ENCODE measurements at regions not wholly inside any gene's neighbourhood (a gene's known extent, or its start where the extent isn't known, plus 50 kb on each side); places are given as distances from the start of the nearest gene placed in this dataset.
"Not testable (repeated sequence)": the region's sequence is repeated elsewhere in the genome, so short reads cannot be mapped to it uniquely, and the experiment has no call there.

DNA sequence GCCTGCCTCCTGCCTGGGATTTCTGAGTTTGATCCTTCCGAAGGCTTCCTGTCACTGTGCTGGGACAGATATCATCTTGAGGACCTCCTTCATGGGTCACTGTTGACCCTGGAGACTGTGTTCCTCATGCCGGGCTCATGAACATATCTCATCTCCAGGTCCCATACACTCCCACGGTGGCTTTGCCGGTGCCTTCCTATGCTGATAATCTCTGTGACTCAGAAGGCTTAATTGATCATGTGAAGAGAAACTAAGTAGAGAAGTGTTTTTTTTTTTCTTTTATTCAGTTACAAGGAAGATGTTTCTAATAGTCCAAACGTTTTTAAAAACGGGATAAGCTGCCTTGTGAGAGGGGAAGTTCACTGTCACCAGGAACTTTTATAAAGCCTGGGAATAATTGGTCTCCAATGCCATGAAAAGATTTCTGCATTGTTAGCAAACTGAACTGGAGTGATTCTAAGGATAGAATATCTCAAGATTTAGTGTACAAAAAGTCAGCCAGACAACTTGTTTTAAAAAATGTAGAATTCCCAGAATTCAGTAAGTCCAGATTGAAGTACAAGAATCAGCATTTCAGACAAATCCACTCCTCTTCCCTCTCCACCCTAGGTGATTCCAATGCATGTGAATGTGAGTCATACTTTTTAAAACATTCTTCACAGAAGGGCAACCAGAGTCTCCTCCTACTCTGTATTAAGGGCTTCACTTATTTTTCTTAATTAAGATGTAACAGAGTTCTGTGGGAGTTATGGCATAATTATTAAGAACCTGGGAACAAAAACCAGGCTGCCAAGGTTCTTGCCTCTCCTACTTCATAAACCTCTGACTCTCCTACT lies 139.8 kb upstream of the LGR5 start:
- no peak for DNase-seq

DNA sequence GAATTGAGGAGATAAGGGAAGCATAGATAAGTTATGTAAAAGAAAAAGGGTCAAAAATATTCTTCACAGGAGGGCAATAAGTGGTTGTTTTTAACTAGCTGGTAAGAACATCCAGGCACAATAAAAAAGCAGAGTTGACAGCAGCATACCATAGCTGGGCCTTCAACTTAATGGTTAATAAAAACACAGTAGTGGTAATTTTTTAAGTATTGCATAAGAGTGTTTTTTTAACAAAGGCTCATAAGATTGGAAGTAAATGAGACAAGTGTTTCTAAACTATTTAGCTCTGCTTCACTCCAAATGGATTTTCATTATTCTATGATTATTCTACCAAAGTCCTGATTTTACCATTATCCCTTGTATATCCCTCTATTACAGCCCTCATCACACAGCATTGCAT lies 140.1 kb upstream of the TSPAN8 start:
- DNase-seq = no peak

DNA sequence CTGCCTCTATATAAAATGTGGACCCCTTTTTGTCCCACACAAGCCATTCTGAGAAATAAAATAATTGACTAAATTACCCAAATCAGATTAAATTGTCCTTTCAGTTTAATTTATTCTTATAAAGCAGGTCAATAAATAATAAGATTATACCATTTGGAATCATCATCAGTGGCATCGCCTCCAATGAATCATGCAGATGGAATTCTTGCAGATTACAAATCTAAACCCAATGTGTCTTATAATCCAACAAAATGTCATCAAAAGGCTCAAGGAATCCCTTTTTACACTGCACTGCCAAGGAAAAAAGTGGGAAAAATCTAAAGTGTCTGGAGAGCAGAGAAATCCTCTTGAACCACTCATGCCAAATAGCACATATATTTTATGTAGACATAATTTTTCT lies 138.2 kb upstream of the TSPAN8 start:
- no peak for DNase-seq

DNA sequence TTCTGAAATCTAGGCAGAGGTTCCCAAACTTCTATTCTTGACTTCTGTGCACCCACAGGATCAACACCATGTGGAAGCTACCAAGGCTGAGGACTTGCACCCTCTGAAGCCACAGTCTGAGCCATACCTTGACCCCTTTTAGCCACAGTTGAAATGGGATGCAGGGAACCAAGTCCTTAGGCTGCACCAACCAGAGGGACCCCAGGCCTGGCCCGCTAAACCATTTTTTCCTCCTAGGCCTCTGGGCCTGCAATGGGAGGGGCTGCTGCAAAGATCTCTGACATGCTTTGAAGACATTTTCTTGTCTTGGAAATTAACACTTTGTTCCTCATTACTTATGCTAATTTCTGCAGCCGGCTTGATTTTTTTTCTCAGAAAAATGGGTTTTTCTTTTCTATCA lies 133.9 kb upstream of the TSPAN8 start:
- DNase-seq = no peak

DNA sequence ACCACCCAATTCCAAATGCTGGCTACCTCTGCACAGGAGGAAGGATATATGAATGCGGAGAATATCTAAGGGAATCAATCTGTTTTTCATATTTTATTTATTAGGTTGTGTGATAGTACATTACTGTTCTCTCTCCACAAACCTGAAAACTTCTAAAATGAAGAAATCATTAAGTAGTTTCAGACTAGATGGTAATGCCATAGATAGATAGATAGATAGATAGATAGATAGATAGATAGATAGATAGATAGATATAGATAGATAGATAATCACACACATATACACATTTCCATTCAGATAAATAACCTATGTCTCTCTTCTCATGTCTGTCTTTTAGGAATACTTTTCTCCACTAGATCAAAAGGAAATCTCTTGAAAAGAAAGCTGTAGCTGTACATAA lies 126.1 kb upstream of the TSPAN8 start:
- no peak for DNase-seq

DNA sequence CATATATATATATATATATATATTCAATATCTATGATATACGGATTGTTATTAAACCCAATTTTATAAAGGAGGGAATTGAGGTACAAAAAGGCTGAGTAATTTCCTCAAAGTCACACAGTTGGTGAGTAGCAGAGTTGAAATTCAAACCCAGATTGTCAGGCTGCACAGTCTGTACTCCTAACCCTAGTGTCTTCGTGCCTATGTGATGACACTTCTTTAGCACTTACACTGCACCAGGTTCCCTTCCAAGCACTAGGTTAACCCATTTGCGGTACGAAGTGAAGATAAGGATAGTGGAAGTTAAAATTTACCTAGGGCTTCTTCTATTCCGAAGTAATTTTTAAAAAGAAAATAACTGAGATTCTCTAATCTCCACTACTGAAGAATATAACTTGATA lies 125.1 kb upstream of the TSPAN8 start:
- DNase-seq = no peak

DNA sequence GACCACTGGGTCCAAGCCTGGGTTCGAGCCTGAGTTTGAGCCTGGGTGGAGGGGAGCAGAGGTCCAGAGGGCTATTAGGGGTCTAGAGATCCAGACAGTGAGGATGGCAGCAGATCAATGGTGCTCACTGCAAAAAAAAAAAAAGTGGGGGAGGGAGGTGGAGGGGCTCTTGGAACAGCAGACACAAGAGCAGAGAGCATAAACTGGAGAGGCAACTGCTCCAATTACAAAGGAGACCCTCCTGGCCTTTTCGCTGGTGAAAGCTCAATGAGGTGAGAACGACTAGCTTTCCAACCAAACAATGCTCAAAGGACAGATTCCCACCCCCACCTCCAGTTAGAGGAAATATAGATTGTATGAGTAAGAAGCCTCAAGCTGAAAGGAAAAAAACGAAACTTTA lies 124.2 kb upstream of the TSPAN8 start:
- no peak for DNase-seq

DNA sequence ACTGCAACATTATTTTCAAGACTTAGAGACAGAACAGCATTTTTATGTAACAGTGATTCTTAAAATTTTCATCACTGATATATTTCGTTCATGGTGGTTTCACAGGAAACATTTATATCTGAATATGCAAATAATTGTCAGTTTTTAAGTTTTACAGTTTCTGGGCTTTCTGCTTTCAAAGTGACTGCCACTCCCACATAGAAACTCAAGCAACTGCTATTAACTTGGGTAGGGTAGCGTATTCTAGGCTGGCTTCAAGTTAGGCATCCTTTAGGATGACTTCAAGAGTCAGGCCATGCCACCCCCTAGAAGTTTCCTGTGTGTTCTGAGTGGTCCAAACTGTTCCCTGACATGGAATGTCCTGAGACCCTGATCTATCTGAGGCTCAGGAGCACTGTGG lies 123.6 kb upstream of the TSPAN8 start:
- DNase-seq = no peak

DNA sequence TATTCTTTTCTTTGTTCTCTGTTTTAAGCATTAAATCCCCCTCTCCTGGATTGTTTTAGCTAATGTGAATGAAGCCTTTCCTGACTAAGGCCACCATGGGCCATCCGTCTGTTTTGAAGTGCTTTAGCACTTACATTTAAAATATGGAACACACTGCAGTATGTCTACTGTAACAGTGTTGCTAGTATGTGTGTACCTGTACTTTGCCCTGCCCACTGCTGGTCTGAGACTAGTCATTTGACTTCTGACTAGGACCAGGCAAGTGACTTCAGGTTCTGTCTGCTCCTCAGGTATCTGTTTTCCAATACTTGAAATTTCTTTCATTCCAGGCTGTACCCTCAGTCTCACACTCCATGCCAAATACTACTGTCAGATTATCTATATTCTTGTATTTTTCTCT lies 120.1 kb upstream of the TSPAN8 start:
- DNase-seq = no peak

DNA sequence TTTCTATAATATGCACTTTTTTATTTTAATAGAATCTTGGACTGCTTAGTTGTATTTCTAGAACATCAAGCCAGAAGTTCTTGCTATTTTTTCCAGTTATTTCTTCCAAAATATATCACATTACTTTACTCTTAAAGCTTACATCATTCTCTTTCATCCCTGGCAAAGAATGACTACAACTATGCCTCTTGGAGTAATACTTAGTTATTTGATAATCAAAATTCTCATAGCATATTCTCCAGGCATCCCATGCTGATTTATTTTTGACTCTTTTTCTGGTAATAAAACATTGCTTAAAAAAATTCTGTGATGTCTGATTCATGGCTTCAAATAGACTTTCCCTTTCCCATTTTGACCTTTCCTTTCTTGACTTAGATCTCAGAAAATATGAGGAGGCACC lies 118.7 kb upstream of the TSPAN8 start:
- DNase-seq = no peak

DNA sequence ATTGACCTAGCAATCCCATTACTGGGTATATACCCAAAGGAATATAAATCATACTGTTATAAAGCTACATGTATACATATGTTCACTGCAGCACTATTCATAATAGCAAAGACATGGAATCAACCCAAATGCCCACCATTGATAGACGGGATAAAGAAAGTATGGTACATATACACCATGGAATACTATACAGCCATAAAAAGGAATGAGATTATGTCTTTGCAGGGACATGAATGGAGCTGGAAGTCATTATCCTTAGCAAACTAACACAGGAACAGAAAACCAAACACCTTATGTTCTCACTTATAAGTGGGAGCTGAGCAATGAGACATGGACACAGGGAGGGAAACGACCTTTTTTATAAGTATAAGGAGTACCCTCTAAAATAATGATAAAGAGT lies 113.0 kb upstream of the TSPAN8 start:
- DNase-seq = not testable (repeated sequence)

DNA sequence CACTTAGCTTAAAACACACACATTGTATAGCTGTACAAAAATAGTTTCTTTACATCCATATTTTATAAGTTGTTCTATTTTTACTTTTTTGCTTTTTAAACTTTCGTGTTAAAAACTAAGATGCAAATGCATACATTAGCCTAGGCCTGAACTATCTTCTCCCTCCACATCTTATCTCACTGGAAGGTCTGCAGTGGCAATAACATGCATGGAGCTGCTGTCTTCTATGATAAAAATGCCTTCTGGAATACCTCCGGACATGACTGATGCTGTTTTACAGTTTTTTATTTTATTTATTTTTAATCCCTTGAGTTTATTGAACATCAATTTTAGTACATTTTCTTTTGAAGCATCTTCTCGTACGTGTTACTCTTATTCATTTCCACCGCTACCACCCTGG lies 112.3 kb upstream of the TSPAN8 start:
- DNase-seq = no peak

DNA sequence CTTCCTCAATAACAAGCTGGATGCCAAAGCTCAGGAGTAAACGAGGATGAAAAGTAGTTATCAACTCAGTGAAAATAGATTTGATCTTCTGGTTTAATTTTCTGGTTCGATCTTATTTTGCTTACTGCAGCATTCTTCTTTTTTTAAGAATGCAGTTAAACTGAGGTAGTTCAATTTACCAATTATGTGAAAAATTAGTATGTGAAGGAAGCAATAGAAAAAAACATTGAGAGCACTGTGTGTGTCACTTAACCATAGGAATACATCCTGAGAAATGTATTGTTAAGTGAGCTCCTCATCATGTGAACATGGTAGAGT lies 111.4 kb upstream of the TSPAN8 start:
- no peak for DNase-seq

DNA sequence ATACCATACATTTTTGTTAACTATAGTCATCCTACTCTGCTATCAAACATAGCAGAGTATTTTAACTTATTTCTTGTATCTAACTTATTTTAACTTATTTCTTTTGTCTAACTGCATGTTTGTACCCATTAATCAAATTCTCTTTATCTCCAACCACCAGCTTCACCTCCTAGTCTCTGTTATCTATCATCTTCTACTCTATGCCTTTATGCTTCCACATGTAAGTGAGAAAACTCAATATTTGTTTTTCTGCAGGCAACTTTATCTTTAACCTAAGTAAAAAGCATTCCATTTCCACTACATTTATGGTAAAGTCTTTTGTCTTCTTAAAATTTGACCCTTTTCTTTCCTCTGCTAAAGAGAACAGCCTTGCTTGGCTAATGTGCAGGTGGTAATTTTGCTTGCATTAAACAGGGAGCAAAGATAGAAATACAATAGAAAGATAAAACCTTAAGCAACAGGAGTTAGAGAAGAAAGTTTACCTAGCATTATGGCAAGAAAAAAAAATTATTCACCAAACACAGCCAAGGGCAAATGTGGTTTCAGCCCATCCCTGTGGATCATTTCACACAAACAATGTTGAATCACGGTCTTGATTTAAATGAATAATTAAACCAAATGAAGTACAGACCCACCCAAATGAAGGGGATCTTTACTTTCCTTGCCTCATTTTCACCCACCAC lies 110.9 kb upstream of the TSPAN8 start:
- no peak for DNase-seq

DNA sequence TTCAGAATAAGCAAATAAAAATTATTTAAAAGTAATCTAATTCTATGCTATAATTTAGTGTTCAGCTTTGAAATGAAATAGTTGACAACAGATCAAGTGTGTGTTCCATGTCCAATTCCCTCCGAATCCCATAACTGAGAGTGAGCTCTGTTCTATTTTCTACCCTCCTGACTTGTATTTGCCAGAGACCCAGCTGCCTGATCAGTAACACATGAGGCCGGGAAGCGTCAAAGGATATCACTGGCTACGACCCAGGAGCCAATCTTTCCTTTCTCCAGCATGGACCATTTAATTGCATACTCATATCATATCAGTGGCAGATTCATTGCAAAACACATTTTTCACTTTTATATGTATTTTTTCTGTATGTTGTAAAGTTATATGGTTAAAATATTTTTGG lies 108.8 kb upstream of the TSPAN8 start:
- no peak for DNase-seq

DNA sequence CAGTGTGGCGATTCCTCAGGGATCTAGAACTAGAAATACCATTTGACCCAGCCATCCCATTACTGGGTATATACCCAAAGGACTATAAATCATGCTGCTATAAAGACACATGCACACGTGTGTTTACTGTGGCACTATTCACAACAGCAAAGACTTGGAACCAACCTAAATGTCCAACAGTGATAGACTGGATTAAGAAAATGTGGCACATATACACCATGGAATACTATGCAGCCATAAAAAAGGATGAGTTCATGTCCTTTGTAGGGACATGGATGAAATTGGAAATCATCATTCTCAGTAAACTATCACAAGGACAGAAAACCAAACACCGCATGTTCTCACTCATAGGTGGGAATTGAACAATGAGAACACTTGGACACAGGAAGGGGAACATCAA lies 107.9 kb upstream of the TSPAN8 start:
- not testable (repeated sequence) for DNase-seq

DNA sequence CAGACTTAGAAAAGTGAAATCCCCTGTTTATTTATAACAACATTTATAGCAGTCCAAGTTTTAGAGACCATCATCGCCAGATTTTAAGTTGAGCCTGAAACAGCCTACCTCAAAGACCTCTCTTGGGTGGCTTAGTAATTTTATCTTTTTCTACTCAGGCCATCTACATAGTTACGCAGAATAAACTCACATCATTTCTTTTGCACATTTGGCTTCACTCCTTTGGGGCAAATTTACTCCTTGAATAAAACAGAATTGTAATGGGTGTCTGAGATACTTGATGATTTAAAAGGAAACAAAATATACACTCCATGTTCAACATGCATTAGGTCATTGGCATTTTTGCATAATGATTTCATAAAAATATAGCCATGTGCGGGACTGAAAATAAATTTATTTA lies 104.7 kb upstream of the TSPAN8 start:
- DNase-seq = no peak

DNA sequence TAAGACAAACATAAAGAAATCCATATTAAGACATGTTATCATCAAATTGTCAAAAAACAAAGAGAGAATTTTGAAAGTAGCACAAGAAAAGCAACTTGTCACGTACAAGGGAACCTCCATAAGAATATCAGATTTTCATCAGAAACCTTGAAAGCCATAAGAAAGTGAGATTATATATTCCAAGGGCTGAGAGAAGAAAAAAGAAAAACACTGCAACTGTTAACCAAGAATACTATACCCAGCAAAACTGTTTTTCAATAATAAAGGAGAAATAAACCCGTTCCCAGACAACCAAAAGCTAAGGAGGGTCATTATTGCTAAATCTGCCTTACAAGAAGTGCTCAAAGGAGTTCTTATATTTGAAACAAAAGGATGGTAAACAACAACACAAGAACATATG lies 94.7 kb upstream of the TSPAN8 start:
- DNase-seq = no peak

DNA sequence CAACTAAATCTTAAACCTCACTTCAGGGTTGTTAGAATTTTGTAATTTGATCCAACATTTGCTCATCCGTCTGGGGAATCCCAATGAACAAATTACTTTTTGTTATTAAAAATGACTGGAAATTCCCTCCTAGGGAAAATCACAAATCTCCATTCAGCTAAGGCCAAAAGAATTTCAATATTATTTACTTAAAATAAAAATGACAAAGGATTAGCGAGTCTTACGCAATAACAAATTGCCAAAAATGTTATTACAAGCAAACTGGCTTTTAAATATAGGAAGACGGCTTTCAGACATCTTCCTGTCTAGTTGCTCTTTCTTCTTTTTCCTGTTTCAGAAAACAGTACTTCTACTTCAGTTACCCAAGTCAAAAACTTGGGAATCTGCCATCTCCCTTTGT lies 92.4 kb upstream of the TSPAN8 start:
- no peak for DNase-seq

DNA sequence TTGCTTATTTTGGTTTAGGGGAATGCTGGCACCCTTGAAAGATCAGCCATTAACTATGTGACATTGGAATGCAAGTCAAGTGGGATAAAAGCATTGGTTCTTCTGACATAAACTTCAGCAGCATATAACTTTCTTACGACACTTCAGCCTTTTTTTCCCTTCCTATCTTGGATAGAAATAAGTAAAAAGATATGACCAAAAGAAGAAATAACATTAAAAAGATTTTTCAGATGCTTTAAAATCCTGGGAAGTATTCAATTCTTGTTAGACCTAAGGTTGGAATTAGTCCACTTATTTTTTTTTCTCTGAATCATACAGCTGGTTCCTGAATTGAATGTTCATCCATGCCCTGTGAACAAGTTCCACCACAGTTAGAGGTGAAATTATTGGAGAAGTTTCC lies 85.6 kb upstream of the TSPAN8 start:
- DNase-seq = no peak

DNA sequence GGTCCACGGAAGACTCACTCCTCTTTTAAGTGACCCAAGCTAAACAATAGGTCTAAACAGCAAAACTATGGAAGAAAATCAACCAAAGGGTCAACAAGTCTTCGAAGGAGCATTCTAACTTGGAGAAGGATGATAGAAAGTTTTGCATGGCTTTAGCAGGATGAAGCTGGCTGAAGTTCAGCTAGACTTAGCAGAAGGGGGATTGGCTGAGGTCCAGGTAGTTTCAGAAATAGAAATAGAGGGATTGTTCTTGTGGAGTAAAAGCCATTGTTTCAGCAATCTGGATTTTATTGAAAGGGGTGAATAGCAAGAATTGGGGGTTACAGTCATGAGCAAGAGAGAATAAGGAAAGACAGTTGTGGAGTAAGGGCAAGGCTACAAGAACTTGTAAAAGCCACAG lies 84.7 kb upstream of the TSPAN8 start:
- no peak for DNase-seq

DNA sequence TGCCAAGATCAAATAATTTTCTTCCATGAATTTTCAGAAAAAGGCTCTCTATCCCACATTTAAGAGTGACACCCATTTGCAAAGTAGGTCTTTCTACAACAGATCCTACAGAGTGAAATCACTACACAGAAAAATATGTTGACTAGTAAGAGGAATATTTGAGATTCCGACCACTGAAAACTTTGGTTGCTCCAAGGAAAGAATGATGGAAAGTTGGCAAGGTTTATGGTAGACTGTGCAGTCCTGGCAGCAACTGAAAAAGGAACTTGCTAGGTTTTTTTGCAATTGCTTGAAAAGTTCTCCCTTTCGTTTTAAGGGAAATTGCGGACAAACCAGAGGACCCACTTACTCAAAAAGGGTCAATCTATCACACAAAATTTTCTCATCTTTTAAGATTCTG lies 83.1 kb upstream of the TSPAN8 start:
- DNase-seq = no peak

DNA sequence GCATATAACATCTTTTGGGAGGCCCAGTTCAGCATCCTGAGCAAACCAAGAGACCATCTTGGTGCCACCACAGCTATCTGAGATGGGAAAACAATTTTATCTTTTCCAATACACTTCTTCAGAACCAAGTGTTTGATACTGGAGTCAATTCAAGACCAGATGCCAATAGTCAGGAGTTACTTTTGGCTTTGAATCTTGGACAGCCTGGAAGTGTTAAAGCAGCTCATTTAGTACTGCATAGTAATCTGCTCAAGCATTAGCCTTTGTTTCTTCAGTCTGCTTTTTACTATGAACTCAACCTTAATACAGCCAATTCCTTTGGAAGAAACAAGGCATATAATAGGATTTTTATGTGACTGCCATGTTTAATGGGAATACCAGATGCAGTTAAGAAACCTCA lies 81.9 kb upstream of the TSPAN8 start:
- no peak for DNase-seq

DNA sequence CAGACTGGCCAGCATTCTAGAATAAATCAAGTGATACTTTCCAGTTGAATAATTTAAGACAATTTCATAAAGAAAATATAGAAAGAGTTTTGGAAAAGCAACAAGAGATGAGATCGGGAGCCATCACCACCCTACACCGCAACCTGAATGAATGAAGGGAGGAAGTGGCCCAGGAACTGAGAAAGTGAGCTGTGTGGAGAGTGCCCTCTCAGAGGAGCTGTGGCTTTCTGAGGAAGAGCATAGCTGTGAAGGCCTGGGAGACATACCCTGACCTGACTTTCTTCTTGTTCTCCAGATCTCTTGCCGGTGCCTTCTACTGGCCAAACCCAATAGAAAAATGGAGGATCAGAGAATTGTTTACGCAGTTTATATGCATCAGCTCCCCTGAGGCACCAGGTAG lies 79.3 kb upstream of the TSPAN8 start:
- DNase-seq = no peak

DNA sequence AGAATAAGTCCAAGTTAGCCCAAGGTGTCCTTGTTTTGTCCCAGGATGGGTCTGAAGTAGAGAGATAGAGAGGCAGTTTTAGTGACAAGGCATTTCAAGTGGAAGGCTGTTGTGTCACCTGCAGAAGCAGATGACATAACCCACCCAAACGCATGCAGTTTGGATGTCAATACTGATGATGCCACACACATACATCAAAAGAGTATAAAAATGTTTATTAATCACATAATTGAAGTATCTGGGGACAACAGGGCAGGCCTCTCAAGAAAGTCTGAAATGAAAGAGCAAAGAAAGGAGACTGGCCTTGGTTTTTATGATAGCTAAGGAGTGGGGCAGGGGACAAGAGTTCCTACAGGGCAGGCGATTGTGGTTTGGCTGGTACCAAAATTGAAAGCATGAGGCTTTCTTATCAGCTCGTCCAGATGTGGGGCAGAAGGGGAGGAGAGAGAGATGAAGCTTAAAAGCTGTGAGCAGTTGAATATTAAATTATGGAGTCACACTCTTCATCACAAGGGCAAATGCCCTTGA lies 78.4 kb upstream of the TSPAN8 start:
- DNase-seq = no peak
